NOMO-1 treated with dmso at 0.1 percent for 144 hours (cell line): ENCODE measurements at regions not wholly inside any gene's neighbourhood (a gene's known extent, or its start where the extent isn't known, plus 50 kb on each side); places are given as distances from the start of the nearest gene placed in this dataset.
"Not testable (repeated sequence)": the region's sequence is repeated elsewhere in the genome, so short reads cannot be mapped to it uniquely, and the experiment has no call there.

ENCODE experiments used
- DNase-seq: peaks from one replicate; lab custom pipeline; 2025; ENCODE audit not compliant: unreplicated experiment; lab: John Stamatoyannopoulos, UW

DNA sequence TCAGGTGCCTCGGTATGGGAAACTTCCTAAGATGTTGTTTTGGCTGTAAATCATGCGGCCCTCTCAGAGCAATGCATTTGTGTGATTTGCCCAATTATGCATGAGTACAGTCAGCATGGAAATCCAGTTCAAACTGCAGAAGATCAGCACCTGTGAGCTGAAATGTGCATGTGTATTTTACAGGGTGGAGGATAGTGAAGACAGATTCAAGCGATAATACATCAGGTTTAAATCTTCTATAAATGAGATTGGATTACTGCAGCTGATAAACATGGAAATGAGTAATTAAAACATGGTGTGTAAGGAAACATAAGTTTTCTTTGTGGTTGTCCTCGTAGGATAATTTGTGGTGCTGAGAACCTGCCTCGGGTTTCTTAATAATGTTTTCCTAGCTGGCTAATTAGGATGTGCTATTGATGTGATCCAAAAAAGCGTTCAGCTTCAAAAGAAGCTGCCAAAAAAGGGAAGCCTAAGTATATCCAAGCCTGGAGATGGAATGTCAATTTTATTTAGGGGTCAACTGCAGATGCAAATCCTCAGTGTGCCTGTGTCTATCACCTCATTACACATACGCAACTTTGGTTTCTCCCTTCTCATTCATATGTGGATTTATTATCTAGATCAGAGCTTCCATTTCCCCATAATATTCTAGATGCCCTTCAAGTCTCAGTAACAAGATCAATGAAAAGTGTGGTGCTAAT is 117.1 kb upstream of the CCDC28A start:
- DNase-seq, result no peak

DNA sequence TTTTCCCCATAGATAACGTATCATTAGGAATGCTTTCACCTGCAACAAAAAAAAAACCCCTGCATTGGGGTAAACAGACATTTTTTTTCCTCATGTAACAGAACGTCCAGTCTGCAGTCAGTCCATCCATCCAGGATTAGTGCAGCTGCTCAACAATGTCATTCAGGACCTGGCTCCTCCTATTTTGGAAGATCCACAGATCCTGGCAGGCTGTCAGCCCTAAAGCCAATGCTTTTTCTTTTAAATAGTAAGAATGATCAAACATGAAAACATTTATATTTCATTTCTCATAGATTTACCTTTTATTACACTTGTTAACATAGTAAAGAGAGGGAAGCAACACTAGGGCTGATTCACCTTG is 116.5 kb upstream of the CCDC28A start:
- DNase-seq, result no peak

DNA sequence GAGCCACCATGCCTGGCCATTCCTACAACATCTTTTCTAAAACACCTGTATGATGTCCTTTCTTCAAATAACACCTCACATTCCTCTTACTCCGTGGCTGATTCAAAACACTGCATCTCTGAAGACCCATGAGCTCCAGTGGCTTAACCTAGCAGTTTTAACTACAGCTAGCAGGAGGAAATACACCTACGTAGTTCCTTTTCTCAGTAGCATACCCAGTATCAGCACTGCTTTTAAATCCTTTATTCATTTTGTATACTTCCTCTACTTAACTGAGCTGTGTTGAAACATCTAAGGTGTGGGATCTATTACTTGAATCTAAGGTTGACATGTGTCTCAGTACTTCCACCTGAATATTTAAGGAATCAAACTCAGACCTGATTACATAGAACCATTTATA is 113.6 kb upstream of the CCDC28A start:
- DNase-seq, result no peak

DNA sequence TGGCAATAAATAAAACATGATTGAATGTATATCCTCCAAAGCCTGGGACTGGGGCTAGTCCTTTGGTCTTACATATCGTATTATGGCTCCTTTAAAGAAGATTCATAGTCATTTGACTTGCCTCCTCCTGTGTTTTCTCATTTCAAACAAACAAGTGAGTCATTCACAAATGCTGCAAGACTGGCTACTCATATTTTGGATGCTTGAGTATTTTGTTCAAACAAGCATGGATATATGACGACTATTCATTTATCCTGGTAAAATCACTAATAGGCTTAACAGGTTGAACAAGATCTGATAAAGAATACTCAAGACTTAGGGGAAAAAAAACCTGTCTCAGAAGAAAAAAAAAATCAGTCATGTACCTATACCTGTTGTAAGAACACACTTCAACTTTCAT is 111.1 kb upstream of the CCDC28A start:
- DNase-seq, result no peak

DNA sequence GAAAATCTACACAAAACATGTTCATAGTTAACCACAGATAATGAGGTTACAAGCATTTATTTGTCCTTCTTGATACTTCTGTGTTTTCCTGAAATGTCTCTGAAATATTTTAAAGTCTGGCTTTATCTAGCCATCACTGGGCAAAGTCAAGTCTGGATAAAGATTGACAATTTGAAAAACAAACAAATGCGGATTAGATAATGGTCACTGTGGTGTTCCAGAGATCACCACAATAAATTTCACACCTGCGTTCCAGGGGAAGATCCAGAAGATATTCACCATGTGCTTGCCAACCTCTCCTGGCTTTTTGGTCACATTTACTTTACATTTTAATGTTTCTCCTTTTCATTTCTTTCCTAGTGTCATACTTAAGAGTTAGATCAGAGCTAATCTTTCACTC is 109.7 kb upstream of the CCDC28A start:
- no peak for DNase-seq

DNA sequence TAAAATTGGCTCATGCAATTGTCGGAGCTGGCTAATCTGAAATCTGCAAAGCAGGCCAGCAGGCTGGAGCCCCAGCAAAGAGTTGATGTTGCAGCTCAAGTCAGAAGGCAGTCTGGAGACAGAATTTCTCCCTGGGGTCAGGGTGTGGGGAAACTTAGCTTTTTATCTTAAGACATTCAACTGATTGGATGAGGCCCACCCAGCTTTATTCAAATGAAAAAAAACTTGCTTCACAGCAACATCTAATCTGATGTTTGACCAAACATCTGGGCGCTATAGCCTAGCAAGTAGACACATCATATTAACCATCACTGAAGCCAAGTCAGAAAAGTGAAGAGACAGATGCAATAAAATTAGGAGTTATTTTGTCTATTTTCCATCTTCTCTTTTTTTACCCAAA is 108.8 kb upstream of the CCDC28A start:
- DNase-seq, result no peak

DNA sequence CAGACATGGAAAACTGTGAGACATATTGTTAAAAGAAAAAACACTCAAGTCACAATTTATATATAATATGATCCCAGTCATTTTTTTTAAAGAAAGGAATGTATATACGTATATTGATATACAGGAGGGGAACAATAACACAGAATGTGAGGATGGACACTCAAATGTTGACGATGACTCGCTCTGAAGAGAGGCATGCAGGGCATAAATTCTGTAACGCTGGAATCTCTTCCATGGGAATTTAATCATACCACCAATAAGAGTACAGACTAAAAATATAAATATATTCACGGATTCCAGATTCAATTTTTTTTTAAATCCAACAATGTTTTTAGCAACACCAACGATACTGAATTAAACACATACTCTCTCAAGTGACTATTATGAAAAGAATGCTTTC is 106.9 kb upstream of the CCDC28A start:
- DNase-seq, result no peak

DNA sequence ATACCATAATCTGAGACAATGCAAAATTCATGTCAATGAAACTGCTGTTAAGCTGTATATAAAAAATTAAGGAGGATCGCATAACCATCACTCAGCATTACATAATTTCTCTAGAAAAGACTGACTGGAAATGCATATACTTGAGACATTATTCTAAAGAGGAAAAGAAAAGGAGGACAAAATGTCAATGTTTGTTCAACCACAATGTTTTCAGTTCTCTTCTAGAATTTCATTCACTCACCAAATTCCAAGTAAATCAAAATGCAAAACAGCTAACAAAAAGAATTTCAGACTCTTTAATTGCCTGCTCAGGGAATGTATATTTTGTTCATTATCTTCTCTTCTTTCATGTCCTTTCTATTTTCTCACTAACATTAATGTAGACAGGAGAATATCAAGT is 106.2 kb upstream of the CCDC28A start:
- no peak for DNase-seq

DNA sequence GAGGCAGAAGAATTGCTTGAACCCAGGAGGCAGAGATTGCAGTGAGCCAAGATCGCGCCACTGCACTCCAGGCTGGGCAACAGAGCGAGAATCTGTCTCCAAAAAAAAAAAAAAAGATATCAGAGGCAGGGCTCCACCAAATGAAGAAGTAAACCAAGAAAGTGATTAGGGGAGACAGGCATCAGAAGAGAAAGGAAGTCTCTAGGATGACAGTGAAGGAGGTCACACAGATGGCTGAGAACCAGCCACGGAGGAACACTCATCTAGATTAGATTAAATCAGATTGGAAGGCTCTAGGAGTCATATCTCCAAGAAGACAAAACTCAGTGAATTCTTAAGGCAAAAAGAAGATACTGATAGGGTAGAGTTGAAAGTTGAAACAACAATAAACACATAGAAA is 102.2 kb upstream of the CCDC28A start:
- no peak for DNase-seq

DNA sequence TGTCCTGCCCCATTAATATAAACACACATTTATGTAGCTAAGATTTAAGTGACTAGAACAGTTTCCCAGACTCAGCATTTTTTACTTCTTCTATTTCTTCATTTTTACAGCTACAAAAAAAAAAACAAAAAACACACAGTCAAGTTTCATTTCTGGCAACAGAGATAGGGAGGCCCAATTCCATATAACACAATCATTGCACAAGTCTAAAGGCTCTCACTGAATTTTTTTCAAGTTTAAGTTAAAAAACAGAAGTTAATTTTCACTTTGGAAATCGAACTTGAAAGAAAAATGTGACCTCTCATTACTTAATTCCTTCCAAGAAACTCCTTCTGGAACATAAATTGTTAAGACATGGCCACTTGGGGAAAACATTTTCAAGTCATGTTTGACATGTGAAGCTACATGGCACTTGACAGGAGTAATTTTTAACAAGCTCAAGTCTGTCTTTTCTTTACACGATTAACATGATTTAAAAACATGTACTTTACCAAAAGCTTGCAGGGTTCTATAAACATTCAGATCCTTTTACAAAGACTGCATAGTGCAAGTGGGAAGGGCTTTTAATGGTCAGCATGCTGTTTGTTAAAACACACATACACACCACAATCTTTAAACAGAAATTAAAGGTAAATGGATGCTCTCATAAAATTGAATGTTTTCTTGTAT is 100.1 kb upstream of the CCDC28A start:
- DNase-seq, result peak; percentile 80

DNA sequence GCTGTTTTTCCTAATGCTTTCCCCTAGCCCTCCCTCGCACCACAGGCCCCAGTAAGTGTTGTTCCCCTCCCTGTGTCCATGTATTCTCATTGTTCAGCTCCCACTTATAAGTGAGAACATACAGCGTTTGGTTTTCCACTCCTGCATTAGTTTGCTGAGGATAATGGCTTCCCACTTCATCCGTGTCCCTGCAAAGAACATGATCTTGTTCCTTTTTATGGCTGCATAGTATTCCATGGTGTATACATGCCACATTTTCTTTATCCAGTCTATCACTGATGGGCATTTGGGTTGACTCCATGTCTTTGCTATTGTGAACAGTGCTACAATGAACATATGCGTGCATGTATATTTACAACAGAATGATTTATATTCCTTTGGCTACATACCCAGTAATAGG is 99.1 kb upstream of the CCDC28A start:
- not testable (repeated sequence) for DNase-seq

DNA sequence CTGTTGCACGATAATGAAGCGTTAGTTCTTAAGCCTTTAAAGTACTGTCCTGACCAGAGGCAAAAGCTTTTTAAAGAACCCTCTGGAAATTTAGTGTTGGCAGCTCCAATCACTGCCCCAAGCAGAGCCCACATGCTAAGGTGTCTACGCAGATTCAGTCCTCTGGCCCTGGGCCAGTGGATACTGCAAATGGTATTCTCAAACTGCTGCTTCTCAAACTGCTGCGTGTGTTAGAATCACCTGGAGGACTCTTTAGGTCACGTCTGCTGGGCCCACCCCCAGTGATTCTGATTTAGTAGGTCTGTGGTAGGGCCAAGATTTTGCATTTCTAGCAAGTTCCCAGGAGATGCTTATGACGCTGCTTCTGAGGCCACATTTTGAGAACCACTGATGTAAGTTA is 96.0 kb upstream of the CCDC28A start:
- no peak for DNase-seq

DNA sequence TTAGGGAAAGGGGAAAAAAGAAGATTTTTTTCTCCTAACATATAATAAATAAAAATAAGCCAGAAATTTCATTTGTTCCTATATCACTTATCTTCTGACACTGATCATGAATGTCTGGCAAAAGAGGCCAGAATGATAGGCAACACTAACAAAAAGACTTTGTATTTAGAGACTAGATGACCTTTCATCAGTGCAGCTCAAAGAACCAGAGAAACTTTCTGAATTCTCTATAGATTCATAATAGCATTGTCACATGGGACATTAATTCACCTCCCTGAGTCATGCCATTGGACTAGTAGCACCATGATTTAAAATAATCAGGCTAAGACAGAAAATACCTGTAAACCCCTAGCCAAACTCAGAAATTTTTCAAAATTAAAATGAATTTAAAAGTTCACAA is 95.4 kb upstream of the CCDC28A start:
- DNase-seq, result no peak

DNA sequence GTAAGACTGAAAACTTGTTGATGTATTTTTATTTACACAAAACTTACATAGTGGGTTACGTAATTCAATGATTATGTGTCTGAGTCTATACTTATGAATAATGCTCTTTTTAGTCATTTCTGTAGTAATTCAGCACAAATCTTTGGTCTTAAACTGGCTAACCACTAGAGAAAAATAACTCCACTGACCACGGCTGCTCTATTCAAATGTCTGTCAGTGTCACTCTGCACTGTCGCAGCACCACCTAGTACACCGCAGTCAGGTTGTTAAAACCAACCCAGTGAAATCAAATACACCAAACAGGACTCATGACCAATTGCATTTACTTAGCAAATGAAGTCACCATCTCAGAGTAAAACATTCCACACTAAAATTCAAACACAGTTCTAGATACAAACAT is 93.5 kb upstream of the CCDC28A start:
- no peak for DNase-seq

DNA sequence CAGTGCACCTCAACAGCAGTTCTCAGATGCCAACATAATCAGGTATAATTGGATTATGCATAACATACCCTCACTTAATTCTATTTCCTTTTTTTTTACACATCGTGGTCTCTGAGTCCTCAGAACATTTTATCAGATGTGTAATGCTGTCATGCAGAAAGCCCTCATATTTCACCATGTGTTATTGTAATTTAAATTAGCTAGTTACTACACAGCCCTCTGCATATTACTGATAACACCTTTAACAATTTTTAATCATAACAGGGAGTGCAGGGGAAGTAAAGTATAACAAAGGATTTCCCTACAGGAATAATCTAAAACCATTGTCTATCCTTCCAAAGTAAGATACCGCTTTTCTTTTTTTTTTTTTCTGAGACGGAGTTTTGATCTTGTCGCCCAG is 91.9 kb upstream of the CCDC28A start:
- DNase-seq, result no peak

DNA sequence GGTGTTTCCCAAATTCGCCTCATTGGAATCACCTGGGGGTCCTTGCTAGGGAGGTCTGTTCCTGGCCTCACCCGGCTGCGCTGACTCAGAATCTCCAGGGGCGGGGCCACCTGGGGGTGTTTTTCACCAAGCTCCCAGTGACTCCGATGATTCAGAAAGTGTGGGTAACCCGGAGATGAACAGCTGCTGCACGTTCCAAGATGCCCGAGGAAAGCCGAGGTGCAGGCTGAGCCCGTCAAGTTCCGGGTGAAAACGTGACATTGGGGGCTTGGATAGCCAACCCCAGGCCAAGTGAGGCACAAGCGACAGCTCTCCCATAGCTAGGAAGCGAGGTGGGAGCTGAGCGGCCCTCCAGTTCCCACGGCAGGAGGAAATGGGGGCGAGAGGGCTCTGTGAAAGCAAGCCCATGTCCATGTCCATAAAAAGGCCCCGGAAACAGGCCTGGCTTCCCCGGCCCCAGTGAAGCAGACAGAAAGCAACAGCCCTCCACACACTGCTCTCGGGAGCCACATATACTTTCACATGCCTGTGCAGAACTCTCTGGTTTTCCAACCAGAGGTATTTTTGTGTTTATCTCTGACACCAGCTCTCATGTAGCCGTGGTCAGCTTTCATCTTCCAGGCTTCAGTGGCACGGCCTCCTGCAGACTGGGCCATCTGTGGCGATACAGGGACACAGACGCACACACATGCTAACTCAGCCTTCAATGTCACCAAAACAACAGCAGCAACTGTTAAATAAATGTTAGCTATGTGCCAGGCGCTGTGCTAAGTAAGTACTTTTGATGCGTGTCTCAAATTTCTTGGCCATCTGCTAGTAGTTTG is 90.7 kb upstream of the CCDC28A start:
- DNase-seq, result no peak

DNA sequence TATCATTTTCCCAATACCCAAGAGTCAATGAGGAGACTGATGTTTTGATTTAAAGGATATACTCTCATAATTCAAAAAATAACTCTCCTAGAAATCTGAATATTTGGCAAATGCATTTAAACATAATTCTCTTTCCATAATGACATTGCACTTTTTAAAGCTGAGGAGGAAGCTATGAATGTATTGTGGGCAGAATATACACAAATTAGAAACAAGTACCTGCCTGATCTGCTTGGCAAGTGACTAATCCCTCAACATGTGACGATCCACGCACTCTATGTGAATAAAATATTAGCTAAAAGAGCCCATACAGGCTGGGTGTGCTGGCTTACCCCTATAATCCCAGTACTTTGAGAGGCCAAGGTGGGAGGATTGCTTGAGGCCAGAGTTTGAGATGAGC is 88.3 kb upstream of the CCDC28A start:
- DNase-seq, result no peak

DNA sequence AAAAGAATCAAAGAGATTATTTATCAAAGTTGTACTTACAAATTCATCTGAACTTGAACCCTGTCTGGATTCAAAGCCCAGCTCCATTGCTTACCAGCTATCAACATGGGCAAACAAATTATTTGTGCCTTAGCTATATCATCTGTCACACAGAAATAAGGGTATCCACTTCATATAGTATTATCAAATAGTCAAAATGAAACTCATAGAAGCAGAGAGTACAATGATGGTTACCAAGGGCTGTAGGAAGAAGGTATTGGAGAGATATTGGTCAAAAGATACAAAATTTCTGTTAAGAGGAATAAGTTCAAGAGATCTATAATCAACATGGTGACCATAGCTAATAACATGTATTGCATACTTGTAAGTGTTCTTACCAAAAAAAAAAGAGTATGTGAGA is 87.8 kb upstream of the CCDC28A start:
- no peak for DNase-seq

DNA sequence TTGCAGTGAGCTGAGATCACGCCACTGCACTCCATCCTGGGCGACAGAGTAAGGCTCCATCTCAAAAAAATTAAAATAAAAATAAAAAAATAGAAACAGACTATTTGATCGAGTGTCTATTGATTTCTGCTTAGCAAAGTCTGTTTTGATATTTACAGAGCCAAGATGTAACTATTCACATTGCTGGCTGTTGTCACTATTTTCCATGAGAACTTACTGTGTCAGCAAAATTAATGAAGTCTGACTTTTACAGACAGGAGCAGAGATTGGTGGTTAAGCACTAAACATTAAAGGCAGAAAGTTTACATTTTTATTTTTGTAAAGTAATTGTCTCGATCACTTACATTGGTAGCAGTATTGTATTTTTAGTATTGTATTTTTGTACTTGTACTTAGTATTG is 85.0 kb upstream of the CCDC28A start:
- DNase-seq, result no peak

DNA sequence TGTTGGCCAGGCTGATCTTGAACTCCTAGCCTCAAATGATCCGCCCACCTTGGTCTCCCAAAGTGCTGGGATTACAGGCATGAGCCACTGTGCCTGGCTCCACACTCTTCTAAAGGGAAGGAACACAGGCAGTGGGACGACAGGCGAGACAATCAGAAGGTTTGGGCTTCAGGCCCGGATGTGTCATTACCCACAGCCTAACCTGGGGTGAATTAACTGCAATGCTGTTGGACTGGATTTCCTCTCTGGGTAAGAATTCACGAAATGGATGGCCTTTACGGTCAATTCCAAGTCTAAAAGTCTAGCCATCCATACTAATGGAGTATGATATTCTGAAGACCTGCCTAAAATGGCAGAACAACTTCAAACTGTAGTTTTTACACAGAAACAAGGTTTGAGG is 83.7 kb upstream of the CCDC28A start:
- no peak for DNase-seq

DNA sequence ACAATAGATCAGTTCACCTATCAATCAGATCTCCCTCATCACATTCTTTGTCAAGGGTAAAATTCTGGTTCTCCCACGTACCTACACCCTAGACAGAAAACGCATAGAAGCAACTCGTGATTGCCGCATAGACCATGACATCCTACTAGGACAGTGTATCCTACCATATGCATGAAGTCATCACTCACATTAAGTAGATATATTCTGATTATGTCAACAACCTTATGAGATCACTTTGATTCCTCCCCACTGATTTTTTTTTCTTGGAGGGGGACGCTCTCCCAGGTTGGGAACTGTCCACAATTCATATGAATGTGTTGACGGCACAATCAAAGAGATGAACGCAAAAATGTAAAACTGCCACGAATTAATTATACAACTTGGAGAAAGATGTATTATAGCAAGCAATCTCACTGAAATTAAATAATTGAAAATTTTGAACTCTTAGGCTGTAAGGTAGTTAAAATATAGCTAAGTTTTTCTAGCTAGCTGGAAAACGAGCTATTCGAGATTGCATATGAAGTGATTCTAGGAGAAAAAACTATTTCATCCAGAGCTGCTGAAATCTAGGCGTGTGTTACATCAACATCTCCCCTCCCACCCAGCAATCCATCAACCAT is 82.5 kb upstream of the CCDC28A start:
- no peak for DNase-seq

DNA sequence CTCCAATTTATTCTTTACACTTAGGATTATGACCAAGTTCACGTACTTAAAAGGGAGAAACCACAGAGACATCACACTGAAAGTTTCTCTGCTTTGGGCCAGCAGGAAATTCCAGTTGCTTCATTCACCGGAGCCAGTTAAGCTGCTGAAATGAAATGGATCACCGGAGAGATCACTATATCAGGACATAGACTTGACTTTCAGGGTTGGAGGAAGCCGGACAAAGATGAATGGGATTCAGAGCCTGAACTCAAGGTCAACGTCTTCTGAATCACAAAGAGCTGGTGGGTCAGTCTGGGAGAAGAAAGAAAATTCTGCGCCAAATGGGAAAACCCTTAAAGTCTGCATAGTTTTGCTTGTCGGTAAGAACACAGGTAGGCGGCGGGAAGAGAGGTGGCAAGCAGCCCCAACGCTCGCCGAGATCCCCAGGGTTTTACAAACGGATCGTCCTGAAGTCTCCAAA is 81.9 kb upstream of the CCDC28A start:
- DNase-seq, result no peak
